GM18502 (cell line): ENCODE measurements at regions not wholly inside any gene's neighbourhood (a gene's known extent, or its start where the extent isn't known, plus 50 kb on each side); places are given as distances from the start of the nearest gene placed in this dataset.

Experiments used
- ATAC-seq: cut with Tn5 transposase; IDR thresholded peaks from one replicate; pipeline ENCODE4 v1.9.1; 2021; ENCODE audit warnings: mild to moderate bottlenecking; ENCODE audit not compliant: unreplicated experiment, poor library complexity

GRCh38 chr14:26846388-26846787, 248.6 kb upstream of the NOVA1 start:
- ATAC-seq: no peak

GRCh38 chr14:26849514-26849913, 251.7 kb upstream of the NOVA1 start:
- ATAC-seq: no peak

- no peak for ATAC-seq
Measured at GRCh38 chr14:26851793-26852192, 254.0 kb upstream of the NOVA1 start.

- ATAC-seq: no peak
Measured at GRCh38 chr14:26855077-26855753, 257.4 kb upstream of the NOVA1 start.

- ATAC-seq: no peak
Measured at GRCh38 chr14:26856876-26857518, 259.2 kb upstream of the NOVA1 start.

- ATAC-seq: no peak
Measured at GRCh38 chr14:26859483-26859882, 261.6 kb upstream of the NOVA1 start.

- ATAC-seq: no peak
Measured at GRCh38 chr14:26860111-26860510, 262.3 kb upstream of the NOVA1 start.

GRCh38 chr14:26863736-26864135, 265.9 kb upstream of the NOVA1 start:
- no peak for ATAC-seq

- ATAC-seq: no peak
Measured at GRCh38 chr14:26866721-26867120, 268.9 kb upstream of the NOVA1 start.

- no peak for ATAC-seq
Measured at GRCh38 chr14:26867171-26867757, 269.4 kb upstream of the NOVA1 start.

- ATAC-seq: no peak
Measured at GRCh38 chr14:26870096-26870495, 272.3 kb upstream of the NOVA1 start.

- no peak for ATAC-seq
Measured at GRCh38 chr14:26870722-26871617, 273.1 kb upstream of the NOVA1 start.

- no peak for ATAC-seq
Measured at GRCh38 chr14:26872515-26873361, 274.9 kb upstream of the NOVA1 start.

GRCh38 chr14:26873362-26873960, 275.6 kb upstream of the NOVA1 start:
- no peak for ATAC-seq

- no peak for ATAC-seq
Measured at GRCh38 chr14:26887847-26888246, 290.0 kb upstream of the NOVA1 start.

- no peak for ATAC-seq
Measured at GRCh38 chr14:26888592-26888991, 290.8 kb upstream of the NOVA1 start.

GRCh38 chr14:26896447-26896846, 298.6 kb upstream of the NOVA1 start:
- ATAC-seq: no peak

- no peak for ATAC-seq
Measured at GRCh38 chr14:26897196-26897595, 299.4 kb upstream of the NOVA1 start.

- ATAC-seq: no peak
Measured at GRCh38 chr14:26905229-26905628, 307.4 kb upstream of the NOVA1 start.

- no peak for ATAC-seq
Measured at GRCh38 chr14:26913786-26914185, 316.0 kb upstream of the NOVA1 start.
